C4-2B (cell line): ENCODE measurements at regions not wholly inside any gene's neighbourhood (a gene's known extent, or its start where the extent isn't known, plus 50 kb on each side); places are given as distances from the start of the nearest gene placed in this dataset.

Experiments
- H3K27ac ChIP-seq: fragments of 450-650 bp; 2 replicates; pipeline ENCODE4 v1.5.1; 2017
- ZFX ChIP-seq: fragments of 450-650 bp; IDR thresholded peaks from 2 replicates; pipeline ENCODE4 v1.6.1; 2017
- TF ChIP-seq, protein P1 (sequence below): fragments of 450-650 bp; conservative IDR thresholded peaks from 2 replicates; pipeline ENCODE4 v1.5.1; 2017; ENCODE audit warnings: mild to moderate bottlenecking

- TF ChIP-seq, protein P1, sequence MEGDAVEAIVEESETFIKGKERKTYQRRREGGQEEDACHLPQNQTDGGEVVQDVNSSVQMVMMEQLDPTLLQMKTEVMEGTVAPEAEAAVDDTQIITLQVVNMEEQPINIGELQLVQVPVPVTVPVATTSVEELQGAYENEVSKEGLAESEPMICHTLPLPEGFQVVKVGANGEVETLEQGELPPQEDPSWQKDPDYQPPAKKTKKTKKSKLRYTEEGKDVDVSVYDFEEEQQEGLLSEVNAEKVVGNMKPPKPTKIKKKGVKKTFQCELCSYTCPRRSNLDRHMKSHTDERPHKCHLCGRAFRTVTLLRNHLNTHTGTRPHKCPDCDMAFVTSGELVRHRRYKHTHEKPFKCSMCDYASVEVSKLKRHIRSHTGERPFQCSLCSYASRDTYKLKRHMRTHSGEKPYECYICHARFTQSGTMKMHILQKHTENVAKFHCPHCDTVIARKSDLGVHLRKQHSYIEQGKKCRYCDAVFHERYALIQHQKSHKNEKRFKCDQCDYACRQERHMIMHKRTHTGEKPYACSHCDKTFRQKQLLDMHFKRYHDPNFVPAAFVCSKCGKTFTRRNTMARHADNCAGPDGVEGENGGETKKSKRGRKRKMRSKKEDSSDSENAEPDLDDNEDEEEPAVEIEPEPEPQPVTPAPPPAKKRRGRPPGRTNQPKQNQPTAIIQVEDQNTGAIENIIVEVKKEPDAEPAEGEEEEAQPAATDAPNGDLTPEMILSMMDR, result no peak
- no peak for TF ChIP-seq ZFX
- H3K27ac ChIP-seq, result peak overlapping the region; percentile 6; the same call in 1 of the 2 replicates
Measured at GRCh38 chr5:148915224-148915817, 88.9 kb downstream of the ADRB2 start.

- no peak overlapping the region for H3K27ac ChIP-seq
Measured at GRCh38 chr5:148920646-148921288, 94.4 kb downstream of the ADRB2 start.

DNA sequence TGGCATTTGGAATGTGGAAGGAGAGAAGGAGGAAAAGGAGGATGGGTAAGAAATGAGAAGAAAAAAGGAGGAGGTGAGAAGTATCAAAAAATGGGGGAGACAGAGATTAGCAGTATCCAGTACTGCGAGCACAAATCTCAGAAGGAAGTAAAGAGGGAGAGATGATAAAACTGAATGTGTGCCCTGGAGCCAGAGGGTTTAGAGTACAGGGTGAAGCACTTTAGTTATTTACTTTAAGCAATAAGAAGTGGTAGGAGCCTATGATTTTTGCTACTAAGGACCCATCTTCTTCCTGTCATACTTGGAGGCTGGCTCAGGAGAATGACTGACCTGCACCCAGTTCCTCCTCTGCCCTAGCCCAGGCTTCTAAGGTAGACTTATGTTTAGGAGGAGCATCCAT is 94.9 kb downstream of the ADRB2 start:
- no peak for TF ChIP-seq ZFX
- TF ChIP-seq, protein P1, result no peak
- no peak overlapping the region for H3K27ac ChIP-seq

More at GRCh38 chr5:148920646-148921288, 94.4 kb downstream of the ADRB2 start:
- TF ChIP-seq ZFX, result no peak
- TF ChIP-seq, protein P1, result no peak

DNA sequence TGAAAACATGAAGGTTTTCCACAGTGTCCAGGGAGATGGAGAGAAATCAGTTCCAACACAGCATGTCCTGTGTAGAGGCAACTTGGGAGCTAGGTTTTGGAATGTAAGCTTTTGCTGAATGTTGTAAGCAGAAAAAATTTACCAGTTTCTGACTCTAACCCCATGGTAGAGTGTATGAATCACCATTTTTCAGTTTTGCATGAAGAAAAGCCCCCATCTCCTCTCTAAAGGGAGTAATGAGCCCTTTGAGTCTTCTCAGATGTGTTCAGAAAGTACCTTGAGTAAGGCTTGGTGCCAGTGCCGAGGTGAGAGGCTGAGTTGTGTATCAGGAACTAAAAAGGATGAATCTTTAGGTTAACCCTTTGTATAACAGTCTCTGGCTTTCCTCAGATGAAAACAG is 96.2 kb downstream of the ADRB2 start:
- no peak for TF ChIP-seq ZFX
- TF ChIP-seq, protein P1, result no peak
- H3K27ac ChIP-seq, result no peak overlapping the region

- TF ChIP-seq, protein P1, result no peak
- no peak for TF ChIP-seq ZFX
- no peak overlapping the region for H3K27ac ChIP-seq
Measured at GRCh38 chr5:148923023-148923422, 96.6 kb downstream of the ADRB2 start.

DNA sequence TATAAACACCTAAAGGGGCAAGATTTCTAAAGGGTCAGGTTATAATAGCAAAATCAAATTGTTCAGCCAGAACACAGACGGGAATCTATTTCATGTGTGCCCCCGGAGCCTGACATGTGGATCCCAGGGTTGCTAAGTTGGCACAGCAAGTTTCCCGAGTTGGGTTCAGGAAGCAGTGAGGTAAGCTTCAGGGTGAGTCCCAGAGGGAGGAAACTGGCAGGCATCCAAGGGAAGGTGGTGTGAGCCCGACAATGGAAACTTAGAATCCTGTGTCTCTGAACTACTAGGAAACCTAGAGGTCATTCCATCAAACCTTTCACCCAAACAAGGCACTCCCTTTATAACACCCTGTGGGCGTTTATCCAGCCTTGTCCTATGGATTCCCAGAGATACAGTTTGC is 98.4 kb downstream of the ADRB2 start:
- TF ChIP-seq ZFX, result no peak
- TF ChIP-seq, protein P1, result no peak
- H3K27ac ChIP-seq, result no peak overlapping the region

GRCh38 chr5:148926207-148926606 is 99.8 kb downstream of the ADRB2 start:
- H3K27ac ChIP-seq, result peak overlapping the region; percentile 4; the same call in 1 of the 2 replicates
- no peak for TF ChIP-seq ZFX
- TF ChIP-seq, protein P1, result no peak
